Stimulated activated CD4-positive, alpha-beta T cell treated with anti-CD3 and anti-CD28 coated beads, Interleukin-15, amount 100 ng/mL, for 24 hours (primary cell): ENCODE measurements at regions not wholly inside any gene's neighbourhood (a gene's known extent, or its start where the extent isn't known, plus 50 kb on each side); places are given as distances from the start of the nearest gene placed in this dataset.
"Not testable (repeated sequence)": the region's sequence is repeated elsewhere in the genome, so short reads cannot be mapped to it uniquely, and the experiment has no call there.

Experiments
- DNase-seq: peaks from one replicate; pipeline ENCODE4 v3.0.0-alpha.2; 2020

GRCh38 chr2:40584432-40584831, 132.5 kb upstream of the SLC8A1 start:
- no peak for DNase-seq

- DNase-seq, result no peak
Measured at GRCh38 chr2:40591774-40592173, 139.9 kb upstream of the SLC8A1 start.

DNA sequence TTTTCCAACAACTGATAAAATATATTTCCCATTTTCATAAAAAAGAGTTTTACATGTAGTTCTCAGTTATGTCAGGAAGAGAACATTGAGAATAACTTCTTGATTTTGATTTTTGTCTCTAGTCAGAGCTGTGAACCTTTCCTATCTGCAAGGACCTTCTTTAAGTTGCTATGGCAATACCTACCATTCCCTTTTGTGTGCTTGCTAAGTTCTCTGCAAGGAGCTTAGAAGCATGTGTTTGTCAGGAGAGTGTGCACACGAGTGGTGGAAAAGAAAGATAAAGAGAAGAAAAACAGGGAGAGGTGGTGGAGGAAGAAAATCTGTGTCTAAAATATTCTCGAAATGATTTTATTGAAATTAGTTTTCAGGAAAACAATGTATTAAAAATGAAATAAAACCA, 140.3 kb upstream of the SLC8A1 start:
- no peak for DNase-seq

DNA sequence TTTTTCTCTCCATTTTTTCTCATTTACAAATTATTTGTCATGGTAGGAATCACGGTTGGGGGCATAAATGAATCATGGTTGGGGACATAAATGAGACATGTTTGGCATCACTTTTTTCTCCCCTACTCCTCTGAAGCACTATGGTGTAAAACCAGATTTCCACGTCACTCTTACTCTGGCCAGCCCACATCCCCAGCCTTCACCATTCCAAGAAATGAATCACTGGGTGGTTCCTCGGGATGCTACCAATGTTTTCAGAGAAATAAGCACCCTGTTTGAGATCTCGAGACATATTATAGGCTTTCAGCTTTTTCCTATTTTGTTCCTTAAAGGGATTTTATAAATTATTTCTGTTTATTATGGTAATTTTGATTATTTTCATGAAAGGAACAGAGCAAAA, 155.0 kb upstream of the SLC8A1 start:
- DNase-seq, result no peak

GRCh38 chr2:40611196-40611595, 159.3 kb upstream of the SLC8A1 start:
- no peak for DNase-seq

- DNase-seq, result no peak
Measured at GRCh38 chr2:40625849-40626248, 174.0 kb upstream of the SLC8A1 start.

- DNase-seq, result no peak
Measured at GRCh38 chr2:40628556-40628955, 176.7 kb upstream of the SLC8A1 start.

- no peak for DNase-seq
Measured at GRCh38 chr2:40629768-40630434, 178.0 kb upstream of the SLC8A1 start.

DNA sequence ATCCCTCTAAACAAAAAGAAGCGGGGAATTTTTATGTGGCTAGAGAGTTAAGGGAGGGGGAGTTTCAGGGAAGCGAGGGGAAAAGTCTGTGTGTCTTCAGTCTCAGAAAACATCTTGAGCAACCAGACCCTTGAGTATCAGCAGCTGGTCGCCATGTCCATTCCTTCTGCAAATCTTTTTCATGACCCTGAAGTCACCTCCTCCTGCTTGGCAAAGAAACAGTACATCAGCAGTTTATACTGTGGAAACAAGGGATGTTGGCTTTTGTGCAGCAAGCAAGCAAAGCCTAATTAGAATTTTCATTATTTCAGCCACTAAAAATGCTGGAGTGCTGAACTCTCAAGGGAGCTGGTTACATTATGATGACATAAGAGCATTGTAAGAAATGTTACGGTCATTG, 187.4 kb upstream of the SLC8A1 start:
- DNase-seq, result no peak

GRCh38 chr2:40642237-40642636, 190.3 kb upstream of the SLC8A1 start:
- DNase-seq, result no peak

GRCh38 chr2:40642726-40643125, 190.8 kb upstream of the SLC8A1 start:
- no peak for DNase-seq

DNA sequence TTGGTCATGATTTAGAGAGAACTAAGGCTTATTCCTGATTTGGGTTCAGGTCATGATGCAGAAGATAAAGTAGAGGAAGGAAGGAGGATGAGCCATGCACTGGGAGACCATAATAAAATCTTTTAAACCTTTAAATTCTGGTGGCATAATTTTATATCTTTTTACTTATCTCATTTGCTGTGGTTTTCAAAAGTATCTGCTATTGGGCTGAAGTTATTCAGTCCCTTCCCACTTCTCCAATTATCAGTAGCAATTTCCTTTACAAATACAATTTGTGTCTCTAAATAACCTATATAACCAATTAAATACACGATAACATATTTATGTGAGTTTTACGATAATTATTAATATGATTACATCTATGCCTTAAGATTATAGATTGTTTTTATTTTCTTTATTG, 194.8 kb upstream of the SLC8A1 start:
- no peak for DNase-seq

DNA sequence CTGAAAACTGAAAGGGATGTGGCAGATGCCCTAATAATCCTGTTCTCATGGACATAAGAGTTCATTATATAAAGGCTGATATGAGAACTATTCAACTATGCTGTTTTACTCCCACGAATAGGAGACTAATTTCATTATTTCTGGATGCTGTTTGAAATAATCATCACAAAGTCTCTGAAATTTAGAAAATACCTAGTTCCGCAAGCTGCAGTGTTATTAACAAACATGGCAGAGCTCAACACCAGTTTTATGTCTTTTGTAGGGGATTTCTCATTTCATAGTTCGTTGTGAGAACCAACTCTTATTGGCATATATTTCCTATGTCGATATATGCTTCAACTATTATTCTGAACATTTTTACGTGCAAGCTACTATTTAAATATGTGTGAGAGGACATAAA, 200.3 kb upstream of the SLC8A1 start:
- no peak for DNase-seq

DNA sequence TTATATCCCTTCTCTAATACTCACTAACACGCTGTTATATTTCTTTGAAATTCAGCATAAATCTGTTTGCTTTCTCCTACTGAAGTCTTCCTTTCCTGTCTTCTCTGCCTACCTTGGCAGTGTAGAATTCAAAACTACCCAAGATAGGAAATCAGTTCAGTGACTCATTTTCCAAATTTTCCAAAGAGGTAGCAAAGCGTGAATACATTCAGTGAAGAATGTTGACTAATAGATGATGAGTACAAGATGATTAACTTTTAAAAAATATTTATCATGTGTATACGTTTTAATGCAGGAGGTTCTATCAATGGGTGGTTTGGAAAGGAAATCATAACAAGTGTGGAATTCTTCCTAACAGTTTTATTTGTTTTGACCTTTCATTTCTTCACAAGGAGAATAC, 201.9 kb upstream of the SLC8A1 start:
- no peak for DNase-seq

GRCh38 chr2:40654346-40654745, 202.5 kb upstream of the SLC8A1 start:
- no peak for DNase-seq

DNA sequence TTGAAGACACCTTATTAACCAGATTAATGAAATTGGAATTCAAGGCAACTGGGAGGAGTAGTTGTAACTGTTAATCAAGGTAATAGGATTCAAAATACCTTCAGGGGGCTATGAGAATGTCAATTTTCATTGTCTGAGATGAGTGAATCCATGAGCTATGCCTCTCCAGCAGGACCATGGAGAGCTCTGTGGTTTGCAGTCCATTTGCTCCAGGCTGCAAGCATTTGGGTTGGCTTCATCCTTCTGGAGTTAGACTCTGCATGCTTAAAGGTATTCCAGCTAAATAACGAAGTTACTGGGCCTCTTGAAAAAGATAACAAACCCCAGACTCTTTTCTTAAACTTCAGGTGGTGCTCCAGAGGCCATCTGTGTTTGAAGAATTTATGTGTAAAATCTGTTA, 207.1 kb upstream of the SLC8A1 start:
- no peak for DNase-seq

- no peak for DNase-seq
Measured at GRCh38 chr2:40665493-40666232, 213.8 kb upstream of the SLC8A1 start.

DNA sequence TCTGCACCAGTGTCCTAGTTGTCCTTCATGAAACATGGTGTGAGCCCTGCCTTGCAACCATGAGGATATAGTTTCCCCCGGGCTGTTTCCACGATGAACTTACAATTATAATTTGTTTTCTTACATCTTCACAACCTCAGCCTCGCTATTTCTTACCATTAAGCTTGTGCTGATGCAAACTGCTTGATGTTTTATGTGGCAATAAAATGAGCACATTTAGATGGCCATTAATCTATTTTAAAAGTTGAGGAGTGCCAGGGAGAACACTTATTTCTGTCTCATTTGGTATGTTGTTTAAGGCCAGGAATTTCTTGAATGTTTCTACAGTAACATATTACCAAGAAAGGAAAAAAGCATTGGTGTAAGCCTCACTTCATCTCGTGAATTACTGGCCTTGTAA, 214.5 kb upstream of the SLC8A1 start:
- no peak for DNase-seq

DNA sequence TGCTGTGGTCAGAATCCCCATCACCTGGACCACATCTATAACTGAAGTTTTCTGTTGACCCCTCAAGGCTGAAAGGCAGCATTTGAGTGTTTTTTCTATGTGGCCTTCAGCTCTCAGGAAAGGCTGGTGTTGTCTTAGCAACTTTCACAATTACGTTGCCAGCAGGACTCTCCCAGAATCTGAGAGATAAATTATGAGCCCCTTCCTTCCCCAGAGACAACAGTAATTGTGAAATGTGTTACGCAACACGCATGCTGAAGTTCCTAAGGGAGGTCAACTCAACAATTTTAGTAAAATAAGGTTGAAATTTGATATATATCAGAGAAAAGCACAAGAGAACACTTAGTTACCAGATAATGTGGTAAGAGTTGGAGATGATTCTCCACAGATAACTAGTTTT, 216.5 kb upstream of the SLC8A1 start:
- no peak for DNase-seq

- DNase-seq, result not testable (repeated sequence)
Measured at GRCh38 chr2:40676134-40676790, 224.4 kb upstream of the SLC8A1 start.

DNA sequence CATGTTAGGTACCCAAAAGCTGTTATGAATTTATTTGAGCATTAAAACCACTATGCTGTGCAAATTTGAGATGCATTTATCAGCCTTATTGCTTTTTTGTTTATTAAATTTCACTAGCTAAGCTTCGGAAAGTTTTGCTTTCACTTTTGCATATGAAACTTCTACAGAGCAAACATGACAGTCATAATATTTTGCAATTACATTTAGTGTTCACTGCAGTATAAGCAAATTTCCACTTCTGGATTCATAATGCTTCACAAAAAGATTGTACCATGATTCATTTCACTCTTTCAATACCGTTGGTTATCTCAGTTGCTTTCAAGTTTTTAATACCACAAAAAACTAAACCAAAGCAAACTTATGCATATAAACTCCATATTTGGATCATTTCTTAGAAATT, 228.7 kb upstream of the SLC8A1 start:
- DNase-seq, result no peak

GRCh38 chr2:40690036-40690435, 238.1 kb upstream of the SLC8A1 start:
- no peak for DNase-seq

DNA sequence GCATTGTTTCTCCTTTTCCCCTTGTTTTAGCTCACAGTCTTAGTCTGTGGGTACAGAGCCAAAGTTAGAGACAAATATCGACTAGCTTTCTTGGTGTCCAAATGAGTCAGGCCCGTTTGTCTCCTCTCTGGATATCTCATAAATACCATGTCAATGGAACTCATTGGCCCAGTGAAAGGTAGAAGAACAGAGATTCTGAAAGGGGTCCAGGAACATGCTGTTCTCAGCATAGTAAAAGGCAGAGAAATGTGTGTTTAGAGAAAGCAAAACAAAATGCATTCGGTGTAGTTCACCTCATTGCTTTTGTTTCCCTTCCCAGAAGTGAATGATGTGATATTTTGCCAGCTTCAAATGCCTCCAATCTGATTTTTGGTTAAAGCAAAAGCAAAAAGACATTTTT, 238.6 kb upstream of the SLC8A1 start:
- no peak for DNase-seq

DNA sequence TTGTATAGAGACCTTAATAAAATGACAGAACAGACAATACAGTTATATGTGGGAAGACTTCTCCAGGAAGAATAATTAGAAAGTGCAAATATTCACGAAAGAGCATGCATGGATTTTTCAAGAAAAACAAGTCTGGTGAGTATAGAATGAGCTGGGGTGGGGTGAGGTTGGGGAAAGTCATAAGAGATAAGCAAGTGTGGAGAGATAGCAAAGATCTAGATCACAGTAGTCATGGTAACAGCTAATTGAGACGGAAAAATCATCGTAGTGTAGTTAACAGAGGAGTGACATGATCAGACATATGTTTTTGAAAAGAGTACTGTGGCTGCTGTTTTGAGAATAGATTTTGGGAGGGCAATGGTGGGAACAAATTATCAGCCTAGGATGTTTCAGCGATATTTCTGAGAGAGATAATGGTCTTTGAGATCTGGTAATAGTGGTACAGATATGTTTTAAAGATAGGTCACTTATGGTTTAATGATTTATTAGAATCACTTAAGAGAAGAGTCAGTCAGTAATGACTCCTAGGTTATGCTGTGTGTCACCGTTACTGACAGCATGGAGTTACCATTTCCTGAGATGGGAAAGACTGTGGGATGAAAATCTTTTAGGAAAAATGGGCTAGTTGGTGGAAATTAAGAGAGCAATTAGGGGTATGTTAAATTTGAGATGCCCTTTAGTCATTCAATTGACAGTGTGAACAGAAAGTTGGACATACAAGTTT, 248.5 kb upstream of the SLC8A1 start:
- no peak for DNase-seq
